Ovary (tissue), 7 donors: ENCODE measurements at regions not wholly inside any gene's neighbourhood (a gene's known extent, or its start where the extent isn't known, plus 50 kb on each side); places are given as distances from the start of the nearest gene placed in this dataset.

ENCODE experiments used
- DNase-seq, 5 donors: peaks; one replicate each; pipeline ENCODE4 v3.0.0-alpha.2; 2019 to 2020
- H3K27ac ChIP-seq, 2 donors: fragments of 200-600 bp; one replicate each; pipeline versions ENCODE4 v1.5.1 to v1.8.0; 2019 to 2022
- H3K27me3 ChIP-seq: fragments of 200-600 bp; one replicate; pipeline ENCODE4 v1.8.0; 2022
- H3K36me3 ChIP-seq: fragments of 200-600 bp; sonication (generic); one replicate; pipeline ENCODE4 v1.5.1; 2019
- H3K4me1 ChIP-seq: one replicate; pipeline ENCODE4 v1.8.1; 2013; ENCODE audit warnings: mild to moderate bottlenecking, moderate library complexity; ENCODE audit not compliant: insufficient read depth
- H3K4me3 ChIP-seq: fragments of 200-600 bp; sonication (generic); one replicate; pipeline ENCODE4 v1.5.1; 2017
- H3K9me3 ChIP-seq, 2 donors: fragments of 200-600 bp in 1 of 2; sonication (generic) in 1 of 2; one replicate each; pipeline versions ENCODE4 v1.5.1 to v1.8.1; 2013 to 2019; ENCODE audit warnings: mild to moderate bottlenecking in 1 of 2, moderate library complexity in 1 of 2
- CTCF ChIP-seq, 3 donors: fragments of 450-650 bp in 2 of 3; fragments of 200-600 bp in 1 of 3; IDR thresholded peaks; one replicate each; pipeline versions ENCODE4 v1.5.1 to v1.8.0; 2016 to 2022; ENCODE audit warnings: antibody characterized with exemption in 3 of 3, mild to moderate bottlenecking in 1 of 3
- EP300 ChIP-seq: sonication (generic); formaldehyde crosslinking; IDR thresholded peaks from one replicate; pipeline ENCODE4 v1.6.1; 2017; ENCODE audit warnings: antibody characterized with exemption
- POLR2A ChIP-seq: fragments of 450-650 bp; IDR thresholded peaks from one replicate; pipeline ENCODE4 v1.6.1; 2017; ENCODE audit warnings: antibody characterized with exemption, mild to moderate bottlenecking, moderate library complexity
- WGBS, 3 donors: extraction: QIAGEN DNeasy Blood & Tissue Kit in 1 of 3; methylation state at CpG; one replicate each; pipeline versions ENCODE4 v1.1.5 to v1.1.7; 2013 to 2017; 5-methylcytosine and 5-hydroxymethylcytosine counted together
- intact Hi-C, 4 donors: fragments of 100-400 bp; cut with DNase I; formaldehyde crosslinking; loops; one replicate each; pipeline versions ENCODE4 v1.11.0 to v1.15.1; 2022 to 2023
- donor health status: DM: no; HTN: no; CAD: no; lungs with moderate emphysema.
- donor health status: DM: no; HTN: no; CAD: no.
- donor health status: Bipolar disorder and iron deficiency.
- donor health status: DM: no; HTN: no; CAD: no.
- donor health status: DM: yes; HTN: yes; CAD: no.

GRCh38 chr12:90816353-90817089 is 138.5 kb downstream of the CCER1 start:
- no peaks in the 10 kb centered on the region for H3K27me3 ChIP-seq
- no peak overlapping the region for H3K27ac ChIP-seq
- no peaks in the 10 kb centered on the region for H3K9me3 ChIP-seq
- 32 to 42% (median 37%) methylated on average over 3 of the region's 3 CpGs for WGBS, 3 donors
- intact Hi-C loops: no loop called here
- TF ChIP-seq EP300 (no peak), CTCF (IDR thresholded peaks at IDR 0.05) (no peak), POLR2A (no peak)
- H3K36me3 ChIP-seq: no peaks in the 10 kb centered on the region
- no peaks in the 10 kb centered on the region for H3K4me1 ChIP-seq
- H3K4me3 ChIP-seq: no peak overlapping the region
- DNase-seq: no peak

GRCh38 chr12:90809940-90810339 is 145.0 kb downstream of the CCER1 start:
- TF ChIP-seq POLR2A (no peak), CTCF (IDR thresholded peaks at IDR 0.05) (no peak), EP300 (no peak)
- Histone ChIP-seq H3K9me3 (no peaks in the 10 kb centered on the region), H3K4me1 (no peaks in the 10 kb centered on the region), H3K27me3 (peaks cover 2% of the 10 kb centered on the region), H3K4me3 (no peak overlapping the region), H3K36me3 (no peaks in the 10 kb centered on the region), H3K27ac (no peak overlapping the region)
- WGBS, 3 donors: 80 to 81% (median 80%) methylated on average over 1 of the region's 1 CpG
- no peak for DNase-seq
- intact Hi-C loops: no loop called here

GRCh38 chr12:90808568-90808967 is 146.4 kb downstream of the CCER1 start:
- WGBS, 3 donors: 93 to 97% (median 95%) methylated on average over 3 of the region's 3 CpGs
- Histone ChIP-seq H3K36me3 (no peaks in the 10 kb centered on the region), H3K4me3 (no peak overlapping the region), H3K27ac (no peak overlapping the region), H3K4me1 (no peaks in the 10 kb centered on the region), H3K27me3 (peaks cover 2% of the 10 kb centered on the region), H3K9me3 (no peaks in the 10 kb centered on the region)
- DNase-seq: no peak
- TF ChIP-seq CTCF (IDR thresholded peaks at IDR 0.05) (no peak), POLR2A (no peak), EP300 (no peak)
- intact Hi-C loops: no loop called here

- WGBS, 3 donors: 96 to 97% (median 96%) methylated on average over 6 of the region's 6 CpGs
Observed at GRCh38 chr12:90802727-90803126, 152.2 kb downstream of the CCER1 start.

More at GRCh38 chr12:90802727-90803126, 152.2 kb downstream of the CCER1 start:
- Histone ChIP-seq H3K9me3 (no peaks in the 10 kb centered on the region), H3K36me3 (no peaks in the 10 kb centered on the region), H3K27ac (no peak overlapping the region), H3K27me3 (no peaks in the 10 kb centered on the region), H3K4me1 (no peaks in the 10 kb centered on the region), H3K4me3 (no peak overlapping the region)
- DNase-seq: no peak
- intact Hi-C loops: no loop called here
- TF ChIP-seq POLR2A (no peak), CTCF (IDR thresholded peaks at IDR 0.05) (no peak), EP300 (no peak)
